ENCODE measurements at regions not wholly inside any gene's neighbourhood (a gene's known extent, or its start where the extent isn't known, plus 50 kb on each side); places are given as distances from the start of the nearest gene placed in this dataset.

GRCh38 chr20:63100174-63100925, 93.6 kb upstream of the BHLHE23 start:
- DNase-seq (ENCODE audit: low spot score): no peak
- H3K27ac ChIP-seq (ENCODE audit: low read depth in 1 of 2, low read length in 2 of 2): no peak overlapping the region
- peaks cover 0 to 2% (median 0%) of the 10 kb centered on the region in 4 donors for H3K27me3 ChIP-seq (ENCODE audit: control insufficient read depth in 4 of 4, insufficient read depth in 4 of 4, low read length in 3 of 4)
- H3K9ac ChIP-seq (ENCODE audit: low read depth in 1 of 2, low read length in 2 of 2): no peak overlapping the region
- 49% methylated on average over 14 of the region's 14 CpGs for WGBS
- H3K9me3 ChIP-seq (ENCODE audit: control insufficient read depth in 4 of 4, low read length in 3 of 4): no peaks in the 10 kb centered on the region
- H3K4me1 ChIP-seq (ENCODE audit: control insufficient read depth in 4 of 4, insufficient read depth in 4 of 4, low read length in 3 of 4): peaks cover 0 to 15% (median 8%) of the 10 kb centered on the region in 4 donors
- H3K36me3 ChIP-seq (ENCODE audit: control insufficient read depth in 4 of 4, insufficient read depth in 3 of 4, low read depth in 1 of 4, low read length in 3 of 4): no peaks in the 10 kb centered on the region
- TF ChIP-seq GABPA (IDR thresholded peaks at IDR 0.05 in 1 of 2, conservative IDR thresholded peaks at IDR 0.05 in 1 of 2) (no peak), CTCF (IDR thresholded peaks at IDR 0.05; ENCODE audit: low read depth, low read length, missing input control) (no peak), SP1 (IDR thresholded peaks at IDR 0.05) (no peak), HNF4A (conservative IDR thresholded peaks at IDR 0.05) (no peak), NR2F2 (IDR thresholded peaks at IDR 0.05) (no peak), MAX (IDR thresholded peaks at IDR 0.05) (no peak)
- no peak overlapping the region for H3K4me3 ChIP-seq (ENCODE audit: low read depth in 1 of 3, low read length in 3 of 3)

GRCh38 chr20:63099456-63100173, 92.9 kb upstream of the BHLHE23 start:
- Histone ChIP-seq H3K36me3 (ENCODE audit: control insufficient read depth in 4 of 4, insufficient read depth in 3 of 4, low read depth in 1 of 4, low read length in 3 of 4) (no peaks in the 10 kb centered on the region), H3K9me3 (ENCODE audit: control insufficient read depth in 4 of 4, low read length in 3 of 4) (no peaks in the 10 kb centered on the region), H3K27ac (ENCODE audit: low read depth in 1 of 2, low read length in 2 of 2) (no peak overlapping the region), H3K4me1 (ENCODE audit: control insufficient read depth in 4 of 4, insufficient read depth in 4 of 4, low read length in 3 of 4) (peaks cover 0 to 15% (median 8%) of the 10 kb centered on the region in 4 donors), H3K4me3 (ENCODE audit: low read depth in 1 of 3, low read length in 3 of 3) (no peak overlapping the region), H3K27me3 (ENCODE audit: control insufficient read depth in 4 of 4, insufficient read depth in 4 of 4, low read length in 3 of 4) (peaks cover 0 to 2% (median 0%) of the 10 kb centered on the region in 4 donors), H3K9ac (ENCODE audit: low read depth in 1 of 2, low read length in 2 of 2) (no peak overlapping the region)
- whole genome bisulfite sequencing: 41% methylated on average over 22 of the region's 22 CpGs
- no peak for DNase-seq (ENCODE audit: low spot score)
- no peak for TF ChIP-seq RXRA (IDR thresholded peaks at IDR 0.05)
- no peak for TF ChIP-seq REST (IDR thresholded peaks at IDR 0.05)
- no peak for TF ChIP-seq GABPA (IDR thresholded peaks at IDR 0.05 in 1 of 2, conservative IDR thresholded peaks at IDR 0.05 in 1 of 2)
- no peak for TF ChIP-seq CTCF (IDR thresholded peaks at IDR 0.05; ENCODE audit: low read depth, low read length, missing input control)
- TF ChIP-seq ZBTB33 (IDR thresholded peaks at IDR 0.05): no peak
- TF ChIP-seq NR2F2 (IDR thresholded peaks at IDR 0.05): no peak
- no peak for TF ChIP-seq EGR1 (IDR thresholded peaks at IDR 0.05; ENCODE audit: low read depth in 2 of 2)
- no peak for TF ChIP-seq RAD21 (IDR thresholded peaks at IDR 0.05)
- no peak for TF ChIP-seq TAF1 (conservative IDR thresholded peaks at IDR 0.05)
- no peak for TF ChIP-seq ATF3 (IDR thresholded peaks at IDR 0.05)
- no peak for TF ChIP-seq HNF4G (IDR thresholded peaks at IDR 0.05)
- TF ChIP-seq FOXA2 (IDR thresholded peaks at IDR 0.05): no peak
- TF ChIP-seq HNF4A (conservative IDR thresholded peaks at IDR 0.05): no peak
- TF ChIP-seq MAX (IDR thresholded peaks at IDR 0.05): no peak
- TF ChIP-seq YY1 (IDR thresholded peaks at IDR 0.05): no peak
- no peak for TF ChIP-seq SP1 (IDR thresholded peaks at IDR 0.05)
- TF ChIP-seq JUND (IDR thresholded peaks at IDR 0.05): no peak
- no peak for TF ChIP-seq FOXA1 (IDR thresholded peaks at IDR 0.05)
